H1 (cell line): ENCODE measurements at regions not wholly inside any gene's neighbourhood (a gene's known extent, or its start where the extent isn't known, plus 50 kb on each side); places are given as distances from the start of the nearest gene placed in this dataset.

ENCODE experiments used
- CTCF ChIA-PET: fragments of 300-600 bp; sonication (Branson Sonifier 250); formaldehyde crosslinking; loops from one replicate; lab custom pipeline; 2021; ENCODE audit not compliant: partially characterized antibody; lab: Charles Lee
- POLR2A ChIA-PET: fragments of 300-600 bp; sonication (Branson Sonifier 250); formaldehyde crosslinking; loops from one replicate; lab custom pipeline; 2021; ENCODE audit warnings: inconsistent platforms; ENCODE audit not compliant: partially characterized antibody; lab: Charles Lee
- DNase-seq, 2 experiments: peaks; one replicate each; pipeline versions ENCODE4 v3.0.0 to v3.0.0-alpha.2; 2010 to 2022; ENCODE audit warnings: low spot score in 2 of 2, low read depth in 1 of 2, mixed read lengths in 1 of 2
- FAIRE-seq: peaks from 2 replicates; lab custom pipeline; 2011; peaks lifted over from hg19 to GRCh38; lab: Jason Lieb, UNC
- H2AFZ ChIP-seq: 2 replicates; pipeline ENCODE4 v1.8.1; 2012; ENCODE audit warnings: low read length, inconsistent platforms
- H2AK5ac ChIP-seq: 2 replicates; pipeline ENCODE4 v1.6.1; 2013; ENCODE audit warnings: low read depth, low read length
- H2BK120ac ChIP-seq: replicated peaks from 2 replicates; pipeline ENCODE3; 2013; ENCODE audit warnings: low read depth, low read length, inconsistent platforms
- H2BK12ac ChIP-seq: 2 replicates; pipeline ENCODE4 v1.6.1; 2013; ENCODE audit warnings: low read depth, low read length
- H2BK15ac ChIP-seq: 2 replicates; pipeline ENCODE4 v1.6.1; 2013; ENCODE audit warnings: low read length
- H2BK20ac ChIP-seq: 2 replicates; pipeline ENCODE4 v1.6.1; 2013; ENCODE audit warnings: low read length
- H2BK5ac ChIP-seq: 2 replicates; pipeline ENCODE4 v1.6.1; 2013; ENCODE audit warnings: low read depth, low read length
- H3K14ac ChIP-seq: 2 replicates; pipeline ENCODE4 v1.6.1; 2013; ENCODE audit warnings: inconsistent platforms; ENCODE audit not compliant: insufficient read length
- H3K18ac ChIP-seq: 2 replicates; pipeline ENCODE4 v1.6.1; 2013; ENCODE audit warnings: low read length; ENCODE audit errors: extremely low read depth
- H3K23ac ChIP-seq: 2 replicates; pipeline ENCODE4 v1.6.1; 2013; ENCODE audit warnings: inconsistent platforms; ENCODE audit not compliant: insufficient read length
- H3K23me2 ChIP-seq: 2 replicates; pipeline ENCODE4 v1.6.1; 2013; ENCODE audit warnings: low read depth, low read length
- H3K27ac ChIP-seq: 2 replicates; pipeline ENCODE4 v1.6.1; 2011; ENCODE audit warnings: low read depth, low read length, inconsistent platforms
- H3K27me3 ChIP-seq, 4 experiments: replicated peaks in 1 of 4; 1 replicate in 1 of 4; 2 replicates in 3 of 4; pipeline versions ENCODE4 v1.6.1 to v1.8.1; 2011 to 2013; ENCODE audit warnings: low read length in 3 of 4, mild to moderate bottlenecking in 3 of 4, inconsistent platforms in 2 of 4, mixed read lengths in 2 of 4, moderate library complexity in 1 of 4; ENCODE audit not compliant: control insufficient read depth in 3 of 4, insufficient read depth in 3 of 4; ENCODE audit errors: extremely low read depth in 1 of 4
- H3K36me3 ChIP-seq, 4 experiments: 2 replicates each; pipeline versions ENCODE4 v1.6.1 to v1.8.1; 2011 to 2013; ENCODE audit warnings: mild to moderate bottlenecking in 4 of 4, low read length in 3 of 4, moderate library complexity in 2 of 4, control low read depth in 1 of 4, inconsistent platforms in 1 of 4; ENCODE audit not compliant: insufficient read depth in 4 of 4, control insufficient read depth in 2 of 4
- H3K4ac ChIP-seq: replicated peaks from 2 replicates; pipeline ENCODE3; 2013; ENCODE audit warnings: low read length, low read depth, mixed read lengths, inconsistent platforms; ENCODE audit not compliant: insufficient read length
- H3K4me1 ChIP-seq, 4 experiments: replicated peaks in 1 of 4; 1 replicate in 1 of 4; 2 replicates in 3 of 4; pipeline versions ENCODE4 v1.6.1 to v1.8.1; 2011 to 2013; ENCODE audit warnings: low read length in 3 of 4, inconsistent platforms in 2 of 4, mixed read lengths in 1 of 4; ENCODE audit not compliant: insufficient read depth in 4 of 4, control insufficient read depth in 3 of 4
- H3K4me2 ChIP-seq, 2 experiments: 2 replicates each; pipeline versions ENCODE4 v1.6.1 to v1.8.1; 2011 to 2013; ENCODE audit warnings: low read depth in 2 of 2, low read length in 2 of 2, control low read depth in 1 of 2, inconsistent platforms in 1 of 2, mild to moderate bottlenecking in 1 of 2; ENCODE audit not compliant: insufficient read depth in 1 of 2
- H3K4me3 ChIP-seq, 4 experiments: fragments of 200-600, 300-600 bp in 1 of 4; sonication (generic), shearing (Covaris generic), sonication (Bioruptor Twin) in 1 of 4; 2 replicates each; pipeline versions ENCODE4 v1.5.1 to v1.8.1; 2011 to 2016; ENCODE audit warnings: low read length in 4 of 4, low read depth in 3 of 4, control low read depth in 2 of 4, inconsistent platforms in 2 of 4, mild to moderate bottlenecking in 2 of 4, mixed read lengths in 1 of 4, moderate library complexity in 1 of 4; ENCODE audit not compliant: insufficient read depth in 2 of 4; ENCODE audit errors: extremely low read depth in 1 of 4
- H3K56ac ChIP-seq: replicated peaks from 2 replicates; pipeline ENCODE3; 2013; ENCODE audit warnings: low read depth, mild to moderate bottlenecking, mixed read lengths, low read length, inconsistent platforms; ENCODE audit not compliant: insufficient read length
- H3K79me1 ChIP-seq: 2 replicates; pipeline ENCODE4 v1.6.1; 2013; ENCODE audit warnings: low read depth, low read length, control low read depth
- H3K79me2 ChIP-seq, 2 experiments: 2 replicates each; pipeline versions ENCODE4 v1.6.1 to v1.8.1; 2012 to 2013; ENCODE audit warnings: low read length in 2 of 2, mild to moderate bottlenecking in 2 of 2, inconsistent platforms in 1 of 2; ENCODE audit not compliant: insufficient read depth in 2 of 2, control insufficient read depth in 1 of 2
- H3K9ac ChIP-seq, 4 experiments: replicated peaks in 1 of 4; 1 replicate in 1 of 4; 2 replicates in 3 of 4; pipeline versions ENCODE4 v1.6.1 to v1.8.1; 2011 to 2013; ENCODE audit warnings: low read depth in 3 of 4, low read length in 3 of 4, control low read depth in 2 of 4, mild to moderate bottlenecking in 2 of 4, moderate library complexity in 2 of 4, inconsistent platforms in 1 of 4; ENCODE audit errors: extremely low read depth in 1 of 4
- H3K9me3 ChIP-seq, 2 experiments: 2 replicates each; pipeline versions ENCODE4 v1.6.1 to v1.8.1; 2012 to 2013; ENCODE audit warnings: mild to moderate bottlenecking in 2 of 2, moderate library complexity in 2 of 2, control low read depth in 1 of 2, inconsistent platforms in 1 of 2, low read depth in 1 of 2, low read length in 1 of 2, mixed read lengths in 1 of 2; ENCODE audit not compliant: insufficient read depth in 2 of 2
- H4K20me1 ChIP-seq, 2 experiments: replicated peaks in 1 of 2; 2 replicates each; pipeline versions ENCODE3 to v1.8.1; 2011 to 2013; ENCODE audit warnings: inconsistent platforms in 2 of 2, low read length in 2 of 2, mild to moderate bottlenecking in 1 of 2; ENCODE audit not compliant: insufficient read depth in 2 of 2, control insufficient read depth in 1 of 2
- H4K5ac ChIP-seq: 2 replicates; pipeline ENCODE4 v1.6.1; 2013; ENCODE audit warnings: low read length, low read depth, mixed read lengths, inconsistent platforms; ENCODE audit not compliant: insufficient read length
- H4K8ac ChIP-seq: 2 replicates; pipeline ENCODE4 v1.8.0; 2013; ENCODE audit warnings: mild to moderate bottlenecking, moderate library complexity, low read length, inconsistent platforms; ENCODE audit not compliant: insufficient read depth; ENCODE audit errors: extremely low read depth
- H4K91ac ChIP-seq: replicated peaks from 2 replicates; pipeline ENCODE3; 2013; ENCODE audit warnings: low read length, mixed read lengths, inconsistent platforms; ENCODE audit not compliant: insufficient read length
- NRF1 ChIP-seq: IDR thresholded peaks from 2 replicates; pipeline ENCODE4 v1.6.1; 2011; ENCODE audit warnings: mild to moderate bottlenecking, low read depth, low read length, improper control_type of control experiment
- POU5F1 ChIP-seq: IDR thresholded peaks from 2 replicates; pipeline ENCODE4 v1.6.1; 2011; ENCODE audit warnings: low read depth, mild to moderate bottlenecking, low read length, moderate library complexity
- SIRT6 ChIP-seq: IDR thresholded peaks from one replicate; pipeline ENCODE4 v1.7.1; 2012; ENCODE audit warnings: low read length, inconsistent platforms
- TAF1 ChIP-seq: IDR thresholded peaks from 2 replicates; pipeline ENCODE4 v1.6.1; 2011; ENCODE audit warnings: mild to moderate bottlenecking, low read depth, low read length
- WGBS, 2 experiments: shearing (Covaris generic) in 1 of 2; methylation state at CpG; one replicate each; pipeline versions ENCODE4 v1.1.6 to v1.1.7; 2013 to 2015; ENCODE audit warnings: low lambda C conversion rate in 2 of 2, mixed read lengths in 2 of 2, inconsistent platforms in 1 of 2, low coverage in 1 of 2, missing lambda C conversion rate in 1 of 2; ENCODE audit not compliant: insufficient replicate concordance in 2 of 2, insufficient coverage in 1 of 2, insufficient read length in 1 of 2; ENCODE audit errors: extremely low coverage in 1 of 2, missing lambda C conversion rate in 1 of 2; 5-methylcytosine and 5-hydroxymethylcytosine counted together

GRCh38 chr10:121309164-121309563, 289.1 kb downstream of the FGFR2 start:
- no peak overlapping the region for H2AK5ac ChIP-seq
- ChIA-PET CTCF (interaction anchor here (1.0 kb wide), 1 partner anchor 20 kb away, joined by 4 read pairs; no protein-coding TSS in a partner anchor), POLR2A (no interaction called here)
- H2BK120ac ChIP-seq = no peak overlapping the region
- no peak overlapping the region for H3K18ac ChIP-seq
- no peak overlapping the region for H3K4me3 ChIP-seq
- H3K23me2 ChIP-seq = no peaks in the 10 kb centered on the region
- H3K23ac ChIP-seq = no peak overlapping the region
- H2BK5ac ChIP-seq = no peak overlapping the region
- no peak overlapping the region for H3K27ac ChIP-seq
- H2BK15ac ChIP-seq = no peak overlapping the region
- H3K4me1 ChIP-seq = peaks cover 0 to 14% (median 13%) of the 10 kb centered on the region in 4 experiments; a peak in 4 of 7 replicates
- no peaks in the 10 kb centered on the region; a peak in 1 of 7 replicates for H3K27me3 ChIP-seq
- TF ChIP-seq SIRT6 = no peak
- no peak for TF ChIP-seq POU5F1
- no peak for TF ChIP-seq NRF1
- no peak for TF ChIP-seq TAF1
- H3K4me2 ChIP-seq = no peak overlapping the region
- H4K8ac ChIP-seq = no peak overlapping the region
- H4K91ac ChIP-seq = no peak overlapping the region
- H3K14ac ChIP-seq = no peak overlapping the region
- no peak overlapping the region for H2BK20ac ChIP-seq
- no peak overlapping the region for H2BK12ac ChIP-seq
- H3K79me2 ChIP-seq = no peaks in the 10 kb centered on the region
- H3K79me1 ChIP-seq = no peaks in the 10 kb centered on the region
- H3K56ac ChIP-seq = no peak overlapping the region
- H4K5ac ChIP-seq = no peak overlapping the region
- no peak for FAIRE-seq
- WGBS, 2 experiments = 92% methylated on average over 3 of the region's 3 CpGs; no CpG with 5 or more reads in 1 of the 2 experiments
- no peaks in the 10 kb centered on the region for H4K20me1 ChIP-seq
- no peak overlapping the region for H2AFZ ChIP-seq
- no peak overlapping the region for H3K4ac ChIP-seq
- H3K9ac ChIP-seq = no peak overlapping the region
- no peak for DNase-seq
- H3K36me3 ChIP-seq = no peaks in the 10 kb centered on the region
- peaks cover 4 to 6% of the 10 kb centered on the region in 2 experiments; a peak in 2 of 4 replicates for H3K9me3 ChIP-seq
